Anterior cingulate cortex (tissue), 58 donors: ENCODE measurements at regions not wholly inside any gene's neighbourhood (a gene's known extent, or its start where the extent isn't known, plus 50 kb on each side); places are given as distances from the start of the nearest gene placed in this dataset.

Experiments
- DNase-seq, 58 donors: peaks; one replicate each; lab custom pipeline; 2025; lab: John Stamatoyannopoulos, UW

DNA sequence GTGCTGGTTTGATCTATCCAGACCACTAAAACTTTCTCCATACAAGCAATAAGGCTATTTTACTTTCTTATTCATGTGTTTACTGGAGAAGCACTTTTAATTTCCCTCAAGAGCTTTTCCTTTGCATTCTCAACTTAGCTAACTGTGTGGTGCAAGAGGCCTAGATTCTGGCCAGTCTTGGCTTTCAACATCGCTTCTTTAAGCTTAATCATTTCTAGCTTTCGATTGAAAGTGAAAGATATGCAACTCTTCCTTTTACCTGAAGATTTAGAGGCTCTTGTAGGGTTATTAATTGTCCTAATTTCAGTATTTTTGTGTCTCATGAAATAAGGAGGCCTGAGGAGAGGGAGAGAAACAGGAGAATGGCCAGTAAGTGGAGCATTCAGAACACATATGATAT, 234.8 kb upstream of the GADL1 start:
- DNase-seq, result no peak

DNA sequence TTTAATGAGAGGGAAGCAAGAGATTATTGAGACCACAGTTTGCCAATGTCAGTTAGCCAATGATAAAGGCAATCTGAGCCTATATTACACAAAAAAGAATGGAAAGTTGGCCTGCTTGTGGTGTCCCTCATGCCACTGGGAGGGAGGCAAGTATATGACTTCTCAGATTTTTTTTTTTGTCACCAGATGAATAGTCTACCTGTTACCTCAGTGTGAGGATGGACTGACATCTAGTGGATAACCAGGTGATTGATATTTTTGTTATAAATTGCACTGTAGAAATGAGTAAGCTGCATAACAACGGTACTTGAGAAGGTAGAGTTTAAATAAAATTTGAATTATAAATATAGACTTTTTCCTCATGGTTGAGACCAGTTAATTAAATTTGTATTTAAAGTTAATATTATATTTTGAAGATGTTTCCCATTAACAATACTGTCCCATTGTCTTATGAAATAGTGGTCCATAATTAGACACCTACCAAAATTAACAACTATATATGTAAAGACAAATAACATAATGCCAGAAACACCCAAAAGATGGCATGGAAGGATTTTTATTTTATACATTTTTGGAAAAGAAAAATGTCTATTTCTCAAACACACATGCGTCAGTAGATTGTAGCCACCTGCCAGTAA, 237.8 kb upstream of the GADL1 start:
- no peak for DNase-seq

DNA sequence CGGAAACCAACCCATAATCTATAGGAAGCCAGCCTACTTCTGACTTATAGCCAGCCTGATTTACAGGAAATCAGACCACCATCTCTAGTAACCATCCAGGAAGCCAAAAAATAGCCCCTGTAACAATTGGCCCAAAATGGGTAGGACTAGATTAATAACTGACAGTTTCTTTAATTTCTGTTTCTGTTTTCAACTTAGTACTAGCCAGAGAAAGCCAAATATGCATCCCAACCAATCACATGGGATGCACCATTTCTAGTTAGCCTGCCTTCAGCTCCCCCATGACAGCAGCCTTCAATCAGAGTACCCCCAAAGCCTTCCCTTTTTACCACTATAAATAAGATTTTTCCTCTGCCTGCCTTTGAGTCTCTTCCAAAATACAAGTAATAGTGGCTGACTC, 239.1 kb upstream of the GADL1 start:
- no peak for DNase-seq

DNA sequence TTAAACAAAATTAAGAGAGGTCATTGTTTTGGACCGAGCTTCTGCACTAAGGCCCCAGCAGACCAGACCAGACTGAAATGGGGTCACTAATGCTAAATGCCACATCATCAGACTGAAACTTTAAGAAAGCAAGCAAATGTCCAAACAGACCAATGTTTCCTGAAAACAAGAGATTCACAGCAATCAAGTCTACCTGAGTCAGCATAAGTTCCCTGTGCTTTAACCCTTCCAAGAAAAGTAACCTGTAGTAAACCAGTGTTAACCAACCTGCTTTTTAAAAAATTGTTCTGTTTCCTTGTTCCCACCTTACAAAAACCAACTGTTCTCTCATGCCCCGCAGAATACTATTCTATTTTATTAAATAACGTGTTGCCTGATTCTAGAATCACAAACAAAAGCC, 241.1 kb upstream of the GADL1 start:
- no peak for DNase-seq

DNA sequence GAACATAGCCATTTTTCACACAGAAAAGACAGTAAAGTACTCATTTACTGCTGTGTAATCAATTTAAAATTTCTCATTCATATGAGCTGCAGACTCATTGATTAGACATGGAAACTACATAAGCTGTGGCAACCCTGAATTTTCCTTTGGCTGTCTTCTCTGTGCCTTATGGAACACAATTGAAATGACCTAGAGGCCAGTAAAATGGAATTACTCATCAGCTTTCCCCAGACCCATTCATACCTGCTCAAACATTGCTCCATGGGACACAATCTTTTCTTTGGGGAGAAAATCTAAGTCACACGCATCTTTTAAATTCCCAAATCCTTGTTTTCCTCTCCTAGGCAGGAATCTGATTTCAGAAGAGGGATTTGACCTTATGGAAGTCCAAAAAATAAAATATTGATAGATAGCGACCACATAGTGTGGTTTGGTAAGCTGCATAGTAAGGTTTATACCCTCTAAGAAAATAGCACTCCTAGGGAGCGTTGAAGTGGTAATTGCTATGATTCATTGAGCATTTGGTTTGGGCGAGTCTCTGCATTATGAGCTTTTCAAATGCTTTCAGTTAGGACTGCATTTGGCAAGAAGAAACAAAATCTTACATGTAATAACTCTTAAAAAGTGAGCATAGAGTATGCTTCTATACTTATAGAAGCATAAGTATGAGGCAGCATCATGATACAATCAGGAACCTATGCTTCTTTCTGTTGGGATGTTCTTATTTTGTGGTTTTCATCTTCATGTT, 243.4 kb upstream of the GADL1 start:
- no peak for DNase-seq

DNA sequence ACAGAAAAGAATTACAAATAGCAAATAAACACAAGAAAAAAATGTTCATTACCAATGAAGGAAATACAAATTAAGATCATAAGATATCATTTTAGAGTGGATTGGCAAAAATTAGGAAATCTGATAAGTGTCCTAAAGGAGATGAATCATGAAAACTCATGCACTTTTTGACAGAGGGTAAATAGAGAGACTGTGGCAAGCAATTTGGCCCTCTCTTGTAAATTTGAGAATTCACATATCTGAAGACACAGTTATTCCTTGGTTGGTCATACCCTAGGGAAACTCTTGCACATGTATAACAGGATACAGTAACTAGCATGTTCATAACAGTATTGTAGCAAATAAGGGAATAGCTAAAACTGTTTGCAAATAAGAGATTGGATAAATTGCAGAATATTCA, 246.0 kb upstream of the GADL1 start:
- DNase-seq, result no peak

DNA sequence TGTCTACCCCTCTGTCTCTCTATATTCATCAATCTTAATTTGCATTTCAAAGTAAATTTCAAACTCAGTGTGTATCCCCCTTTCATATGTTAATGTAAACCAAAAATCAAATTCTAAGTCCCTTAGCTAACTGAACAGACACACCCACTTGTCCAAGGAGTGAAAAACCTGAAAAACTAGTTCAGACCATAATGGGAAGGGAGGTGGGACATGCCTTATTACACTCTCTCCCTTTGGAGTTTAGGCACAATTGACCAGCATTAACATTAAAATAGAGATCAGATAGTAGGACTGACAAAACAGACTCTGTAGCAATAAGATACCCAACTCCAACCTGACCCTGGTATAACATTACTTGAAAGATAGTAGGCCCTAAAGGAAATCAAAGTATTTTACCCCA, 247.7 kb upstream of the GADL1 start:
- DNase-seq, result no peak

DNA sequence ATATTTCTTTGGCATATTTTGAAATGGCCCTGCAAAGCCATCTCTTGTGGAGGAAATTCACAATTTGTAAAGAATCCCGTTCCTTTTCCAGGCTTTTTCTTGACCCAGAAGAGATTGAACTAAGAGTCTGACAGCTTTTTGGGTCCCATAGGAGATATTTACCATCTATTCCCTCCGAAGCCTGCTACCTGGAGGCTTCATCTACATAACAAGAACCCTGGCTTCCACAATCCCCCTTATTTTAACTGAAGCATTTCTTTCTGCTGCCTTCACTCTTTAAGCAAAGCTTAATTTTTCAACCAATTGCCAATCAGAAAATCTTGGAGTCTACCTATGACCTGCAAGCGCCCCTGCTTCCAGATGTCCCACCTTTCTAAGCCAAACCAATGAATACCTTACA, 248.1 kb upstream of the GADL1 start:
- DNase-seq, result no peak

DNA sequence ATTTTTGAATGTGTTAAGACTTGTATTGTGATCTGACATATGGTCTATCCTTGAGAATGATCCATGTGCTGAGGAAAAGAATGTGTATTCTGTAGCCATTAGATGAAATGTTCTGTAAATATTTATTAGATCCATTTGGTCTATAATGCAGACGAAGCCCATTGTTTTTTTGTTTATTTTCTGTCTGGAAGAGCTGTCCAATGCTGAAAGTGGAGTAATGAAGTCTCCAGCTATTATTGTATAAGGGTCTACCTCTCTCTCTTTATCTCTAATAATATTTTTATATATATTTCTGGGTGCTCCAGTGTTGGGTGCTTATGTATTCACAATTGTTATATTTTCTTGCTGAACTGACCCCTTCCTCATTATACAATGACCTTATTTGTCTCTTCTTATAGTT, 250.6 kb upstream of the GADL1 start:
- DNase-seq, result no peak

DNA sequence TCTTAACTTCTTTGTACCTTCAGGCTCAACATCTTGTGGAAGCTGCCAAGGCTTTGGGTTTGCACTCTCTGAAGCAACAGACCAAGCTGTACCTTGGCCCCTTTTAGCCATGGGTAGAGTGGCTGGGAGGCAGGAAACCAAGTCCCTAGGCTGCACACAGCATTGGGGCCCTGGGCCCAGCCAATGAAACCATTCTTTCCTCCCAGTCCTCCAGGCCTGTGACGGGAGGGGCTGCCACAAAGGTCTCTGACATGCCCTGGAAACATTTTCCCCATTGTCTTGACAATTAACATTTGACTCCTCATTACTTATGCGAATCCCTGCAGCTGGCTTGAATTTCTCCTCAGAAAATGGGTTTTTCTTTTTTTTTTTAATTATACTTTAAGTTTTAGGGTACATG, 253.1 kb upstream of the GADL1 start:
- DNase-seq, result no peak

DNA sequence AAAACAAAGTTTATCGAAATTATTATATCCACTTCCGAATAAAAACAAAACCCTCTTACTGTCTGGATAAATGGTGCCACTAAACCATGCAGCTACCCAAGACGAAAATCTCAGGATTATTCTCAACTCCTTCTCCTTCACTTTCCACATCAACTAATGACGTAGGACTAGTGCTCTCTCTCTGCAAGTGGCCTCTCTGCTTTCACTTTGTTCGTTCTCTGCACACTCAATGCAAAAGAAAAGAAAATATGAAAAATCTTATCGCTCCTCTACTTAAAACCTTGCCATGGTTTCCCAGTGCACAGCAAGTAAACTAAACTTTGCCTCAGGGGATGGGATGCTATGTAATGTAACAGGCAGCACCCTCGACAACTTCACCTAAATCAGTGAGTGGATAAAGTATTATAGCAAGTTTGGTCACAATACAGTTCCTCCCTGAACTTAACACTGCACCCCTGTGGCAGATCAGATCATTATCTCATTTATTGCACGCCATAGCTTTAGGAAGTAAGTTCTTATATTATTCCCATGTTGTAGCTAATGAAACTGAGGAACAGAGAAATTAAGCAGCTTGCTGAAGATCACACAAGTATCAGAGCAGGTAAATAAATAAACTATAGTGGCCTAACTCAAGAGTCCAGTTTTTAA, 262.7 kb upstream of the GADL1 start:
- DNase-seq, result no peak

DNA sequence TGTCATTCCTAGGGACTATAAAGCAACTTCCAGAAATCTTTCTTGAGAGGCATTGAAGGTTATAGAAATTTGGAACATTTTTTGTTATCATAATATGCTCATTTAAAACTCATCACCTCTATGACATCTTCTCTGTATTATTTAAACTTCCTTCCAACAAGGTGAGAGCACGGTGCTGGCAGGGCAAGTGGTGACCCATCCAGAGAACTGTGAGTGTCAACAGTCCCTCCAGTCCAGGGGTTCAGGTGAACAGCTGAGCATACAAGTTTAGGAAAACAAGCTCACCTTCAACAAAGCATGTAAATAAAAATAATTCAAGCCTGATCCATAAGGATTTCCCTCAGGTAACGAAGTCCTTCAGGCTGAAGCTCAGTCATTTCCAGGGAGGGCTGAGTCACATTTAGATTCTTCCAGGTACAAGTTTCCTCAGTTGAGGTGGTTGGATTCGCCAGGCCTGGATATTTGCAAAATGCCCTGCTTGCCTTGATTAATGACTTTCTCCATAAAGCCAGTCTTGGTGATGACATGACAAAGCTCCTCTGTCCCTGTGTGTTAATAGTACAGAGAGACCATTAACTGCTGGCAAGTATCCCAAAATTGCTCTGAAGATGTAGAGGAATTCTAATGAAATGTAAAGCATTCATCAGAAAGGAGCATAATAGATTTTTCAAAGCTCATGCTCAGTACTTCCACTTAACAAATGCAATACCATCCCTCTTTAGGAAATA, 263.6 kb upstream of the GADL1 start:
- no peak for DNase-seq

DNA sequence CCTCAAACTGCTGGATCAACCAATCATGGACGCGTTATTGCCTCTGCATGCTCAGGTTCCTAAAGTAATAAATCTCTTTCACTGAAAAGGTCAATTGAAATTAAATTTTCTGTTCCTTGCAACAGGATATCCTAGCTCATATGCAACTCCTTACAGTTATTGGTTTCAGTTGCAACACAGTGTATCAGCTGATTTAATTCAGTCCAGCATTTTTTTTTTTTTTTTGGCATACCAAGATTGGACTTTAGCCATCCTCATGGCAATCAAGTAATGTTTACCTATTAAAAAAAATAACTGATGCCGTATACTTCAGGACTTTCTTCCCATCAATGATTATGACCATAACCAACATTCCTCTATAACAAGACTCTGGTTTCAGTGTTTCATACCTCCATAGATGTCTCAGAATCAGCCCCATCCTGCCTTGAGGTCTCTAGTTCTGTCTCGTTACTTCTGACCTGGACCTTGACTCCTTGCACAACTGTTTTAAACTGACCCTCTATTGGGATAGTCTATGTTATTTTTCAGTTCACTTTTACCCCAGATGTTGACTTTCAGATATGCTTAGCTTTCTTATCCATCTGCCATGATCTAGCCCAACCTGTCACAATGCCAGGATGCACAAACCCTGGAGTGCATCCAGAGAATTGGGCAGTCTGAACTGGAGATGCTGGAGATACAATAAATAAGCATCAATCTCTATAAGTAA, 265.0 kb upstream of the GADL1 start:
- no peak for DNase-seq

DNA sequence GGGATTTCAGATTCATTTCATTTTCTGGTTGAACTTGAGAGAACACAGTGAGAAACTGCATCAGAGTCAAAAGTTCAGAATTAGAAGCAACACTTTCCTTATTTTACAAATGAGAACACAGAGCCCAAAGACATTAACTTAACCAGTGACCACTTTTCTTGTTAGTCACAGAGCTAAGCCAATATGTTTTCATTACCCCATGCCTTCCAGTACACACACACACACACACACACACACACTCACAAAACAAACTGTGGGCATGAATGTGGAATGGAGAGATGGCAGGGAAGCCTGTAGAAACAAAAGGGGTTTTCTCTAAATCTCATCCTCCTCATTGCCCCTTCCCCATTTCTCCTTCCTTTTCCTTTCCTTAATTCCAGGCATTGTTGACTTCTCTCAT, 267.4 kb upstream of the GADL1 start:
- no peak for DNase-seq

DNA sequence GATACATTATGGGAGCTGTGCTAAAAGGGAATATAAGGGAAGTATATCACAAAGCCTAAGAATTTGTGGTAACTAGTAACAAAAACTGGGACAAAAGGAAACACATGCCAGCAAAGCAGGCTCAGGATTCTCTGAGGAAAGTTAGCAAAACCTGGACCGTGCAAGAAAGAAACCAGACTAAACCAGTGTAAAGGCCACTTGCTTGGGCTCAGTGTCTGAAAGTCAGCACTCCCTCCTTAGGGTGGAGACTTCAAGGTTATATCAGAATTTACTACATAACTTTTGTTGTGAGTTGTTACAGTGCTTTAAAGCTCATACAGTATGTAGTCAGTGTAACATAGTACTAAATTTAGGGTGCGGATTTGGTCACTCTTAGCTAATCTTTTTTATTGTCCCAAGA, 269.9 kb upstream of the GADL1 start:
- no peak for DNase-seq

DNA sequence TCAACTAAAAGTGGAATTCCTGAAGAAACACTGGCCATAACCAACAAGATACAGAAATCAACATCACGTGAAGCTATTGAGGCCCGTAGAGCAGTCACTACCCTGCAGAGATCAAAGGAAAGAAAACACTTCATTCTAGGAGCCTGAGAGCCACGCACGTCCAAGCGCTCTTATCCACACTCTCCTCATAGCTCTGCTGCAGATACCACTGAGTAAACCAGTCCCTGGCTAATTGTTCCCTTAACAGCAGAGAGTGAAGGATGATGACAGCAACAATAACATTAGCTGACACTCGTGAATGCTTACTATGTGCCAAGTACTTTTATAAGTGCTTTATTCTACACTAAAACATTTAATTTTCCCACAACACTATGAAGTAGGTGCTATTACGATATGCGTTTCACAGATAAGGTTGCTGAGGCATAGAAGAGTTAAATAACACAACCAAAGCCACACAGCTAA, 271.0 kb upstream of the GADL1 start:
- no peak for DNase-seq

DNA sequence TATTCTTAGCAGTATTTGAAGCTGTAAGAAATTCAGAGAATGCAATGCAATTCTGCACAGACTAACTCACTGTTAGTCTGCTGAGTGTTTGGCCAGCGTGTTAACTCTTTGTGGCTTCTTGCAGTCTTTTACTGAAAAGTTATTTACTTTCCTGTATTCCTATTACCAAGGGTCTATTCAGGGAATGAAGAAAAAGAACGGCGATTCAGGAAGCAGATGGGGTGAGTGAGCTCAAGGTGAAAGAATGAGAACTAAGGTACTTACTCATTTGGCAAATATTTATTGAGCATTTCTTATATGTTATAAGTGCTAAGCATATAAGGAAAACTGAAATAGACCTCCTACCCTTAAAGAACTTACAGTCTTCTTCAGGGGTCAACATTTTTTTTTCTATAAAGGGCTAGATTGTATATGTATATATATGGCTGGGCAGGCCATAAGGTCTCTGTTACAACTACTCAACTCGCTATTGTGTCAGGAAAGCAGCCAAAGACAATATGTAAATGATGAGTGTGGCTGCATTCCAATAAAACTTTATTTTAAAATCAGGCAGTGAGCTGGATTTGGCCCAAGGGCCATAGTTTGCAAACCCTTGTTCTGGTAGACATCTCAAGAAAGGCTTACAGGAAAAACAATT, 271.9 kb upstream of the GADL1 start:
- no peak for DNase-seq

DNA sequence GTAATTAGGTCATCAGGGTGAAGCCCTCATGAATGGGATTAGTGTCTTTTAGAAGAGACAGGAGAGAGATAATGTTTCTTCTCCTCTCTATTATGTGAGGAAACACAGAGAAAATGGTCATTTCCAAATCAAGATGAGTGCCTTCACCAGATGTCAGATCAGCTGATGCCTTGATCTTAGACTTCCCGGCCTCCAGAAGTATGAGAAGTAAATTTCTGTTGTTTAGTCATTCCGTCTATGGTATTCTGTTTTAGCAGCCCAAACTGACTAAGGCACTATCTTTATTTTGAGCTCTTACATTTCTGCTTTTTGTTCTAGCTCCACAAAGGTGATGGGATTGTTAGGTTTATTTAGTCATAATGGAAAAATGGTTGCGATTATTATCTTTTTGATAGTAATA, 273.2 kb upstream of the GADL1 start:
- DNase-seq, result no peak

DNA sequence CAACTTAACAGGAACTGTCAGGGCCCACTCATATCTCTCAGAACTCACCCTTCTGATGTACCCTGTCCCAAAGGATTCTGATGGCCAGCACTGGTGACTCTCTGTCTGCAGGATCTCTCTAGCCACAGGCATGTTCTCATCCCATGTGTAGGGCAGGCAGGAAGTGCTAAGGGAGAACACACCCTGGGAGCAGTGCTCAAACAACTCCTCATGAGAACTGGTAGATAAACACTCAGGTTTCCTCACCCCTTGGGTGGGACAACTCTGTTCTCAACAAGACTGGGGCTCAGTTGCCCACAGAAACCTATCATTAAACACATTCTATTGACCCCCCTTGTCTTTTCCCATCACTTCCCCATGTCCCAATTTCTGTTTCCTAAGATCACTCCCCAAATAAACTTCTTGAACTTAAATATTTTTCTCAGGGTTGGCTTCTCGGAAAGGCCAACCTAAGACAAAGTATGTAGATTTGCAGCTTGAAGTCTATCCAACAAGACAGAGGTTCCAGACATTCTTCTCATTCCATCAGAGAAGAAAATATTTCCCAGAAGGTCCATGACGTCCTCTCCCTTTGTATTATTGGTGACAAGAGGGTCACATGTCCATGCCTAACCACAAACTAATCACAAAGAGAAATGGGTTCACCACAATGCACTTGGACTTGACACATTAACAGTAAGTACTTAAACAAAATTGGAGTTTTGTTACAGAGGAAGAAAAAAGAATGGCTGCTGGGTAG, 276.6 kb upstream of the GADL1 start:
- no peak for DNase-seq
